GM18868 (cell line): ENCODE measurements at regions not wholly inside any gene's neighbourhood (a gene's known extent, or its start where the extent isn't known, plus 50 kb on each side); places are given as distances from the start of the nearest gene placed in this dataset.
"Not testable (repeated sequence)": the region's sequence is repeated elsewhere in the genome, so short reads cannot be mapped to it uniquely, and the experiment has no call there.

ENCODE experiments used
- ATAC-seq: cut with Tn5 transposase; IDR thresholded peaks from one replicate; pipeline ENCODE4 v1.9.1; 2021; ENCODE audit warnings: mild to moderate bottlenecking, moderate library complexity; ENCODE audit not compliant: unreplicated experiment

- no peak for ATAC-seq
Measured at GRCh38 chr3:148441191-148441590, 256.5 kb upstream of the AGTR1 start.

GRCh38 chr3:148450819-148451218 lies 246.9 kb upstream of the AGTR1 start:
- no peak for ATAC-seq

- ATAC-seq, result no peak
Measured at GRCh38 chr3:148451969-148452368, 245.7 kb upstream of the AGTR1 start.

DNA sequence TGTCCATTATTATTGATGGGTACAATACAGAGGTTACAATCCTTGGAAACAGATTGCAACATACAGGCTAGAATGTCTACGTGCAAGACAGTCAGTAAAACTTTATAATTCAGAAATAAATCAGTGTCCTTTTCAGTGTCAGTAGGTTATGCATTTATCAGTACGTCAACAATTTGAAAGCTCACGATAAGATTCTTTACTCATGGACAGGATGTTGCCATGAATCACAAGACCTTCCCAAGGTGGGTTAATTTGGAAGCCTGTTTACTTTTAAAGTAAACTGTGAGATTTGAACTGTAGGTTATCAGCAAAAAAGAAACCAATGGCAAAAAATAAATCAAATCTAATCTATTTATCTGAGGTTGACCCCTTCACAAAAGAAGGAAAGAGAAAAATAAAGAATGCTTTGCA lies 243.9 kb upstream of the AGTR1 start:
- no peak for ATAC-seq

DNA sequence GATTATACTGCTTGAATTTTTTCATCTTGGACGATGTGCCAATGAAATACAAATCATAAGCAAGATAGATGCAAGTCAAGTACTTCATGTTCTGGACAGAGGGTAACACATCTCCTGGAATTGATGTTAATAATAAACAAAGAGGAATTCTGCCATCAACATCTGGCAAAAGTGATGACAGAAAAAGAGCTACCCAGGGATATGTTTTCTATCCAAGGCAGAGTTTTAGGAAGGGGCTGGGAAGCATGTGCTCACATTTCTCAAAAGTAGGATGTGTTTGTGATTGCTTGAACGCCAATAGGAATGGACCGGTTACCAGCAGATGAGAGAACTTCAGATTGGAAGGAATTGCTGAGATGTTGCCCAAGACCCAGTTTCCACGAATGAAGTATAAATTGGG lies 242.6 kb upstream of the AGTR1 start:
- no peak for ATAC-seq

DNA sequence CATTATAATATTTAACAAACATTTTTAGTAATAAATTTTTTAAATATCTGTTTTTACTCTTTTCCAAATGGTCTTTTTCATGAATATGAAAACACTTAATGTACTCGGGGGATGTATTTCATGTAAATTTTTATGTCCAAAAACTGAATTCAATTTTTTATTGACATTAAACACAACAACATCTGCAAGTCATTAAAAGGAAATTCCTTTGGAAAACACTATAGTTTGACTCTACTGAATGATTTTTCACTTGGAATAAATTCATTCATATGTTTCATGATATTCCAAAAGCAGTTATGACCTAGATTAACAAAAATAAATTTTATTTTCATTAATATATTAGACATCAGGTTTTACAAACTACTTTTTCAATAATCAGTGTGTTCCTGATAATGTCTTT lies 239.8 kb upstream of the AGTR1 start:
- ATAC-seq, result no peak

DNA sequence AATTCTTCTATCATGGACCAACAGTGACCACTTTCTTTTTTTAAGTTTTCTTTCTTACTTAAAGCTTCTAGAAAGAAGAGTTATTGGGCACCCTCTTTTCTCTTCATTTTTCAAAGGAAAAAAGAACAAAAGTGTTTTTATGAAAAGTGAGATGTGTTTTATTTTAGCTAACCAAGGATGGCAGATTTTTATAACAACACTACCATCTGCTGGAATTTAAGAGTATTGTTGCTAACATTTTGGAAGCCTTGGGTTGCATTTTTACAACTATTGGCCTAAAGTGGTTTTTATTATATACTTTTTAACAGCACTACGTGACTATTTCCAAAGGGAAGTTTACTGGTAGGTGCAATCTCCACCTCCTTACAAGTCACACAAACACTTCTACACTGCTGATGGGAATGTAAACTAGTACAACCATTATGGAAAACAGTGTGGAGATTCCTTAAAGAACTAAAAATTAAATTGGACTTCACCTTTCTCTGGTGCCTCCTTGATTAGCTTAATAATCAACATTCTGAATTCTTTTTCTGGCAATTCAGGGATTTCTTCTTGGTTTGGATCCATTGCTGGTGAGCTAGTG lies 237.7 kb upstream of the AGTR1 start:
- no peak for ATAC-seq

- ATAC-seq, result no peak
Measured at GRCh38 chr3:148460686-148461085, 237.0 kb upstream of the AGTR1 start.

GRCh38 chr3:148464246-148464645 lies 233.5 kb upstream of the AGTR1 start:
- ATAC-seq, result no peak

DNA sequence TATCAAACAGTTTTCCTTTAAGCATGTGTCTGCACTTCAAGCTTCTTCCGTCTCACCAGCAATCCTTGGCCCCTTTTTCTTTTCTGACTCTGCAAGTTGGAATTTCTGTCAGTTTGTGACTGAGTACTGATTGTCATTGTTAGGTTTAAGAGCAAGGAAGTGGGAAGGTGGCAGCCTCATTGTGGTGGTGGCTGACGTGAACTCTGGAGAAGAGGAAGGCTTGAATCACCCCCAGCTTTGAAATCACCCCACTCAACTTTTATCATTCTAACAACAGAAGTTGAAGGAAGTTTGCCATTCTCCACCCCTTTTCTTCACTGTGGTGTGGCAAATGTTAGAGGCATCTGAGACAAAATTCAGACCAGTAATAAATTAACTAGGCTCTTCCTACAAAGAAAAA lies 231.6 kb upstream of the AGTR1 start:
- no peak for ATAC-seq

DNA sequence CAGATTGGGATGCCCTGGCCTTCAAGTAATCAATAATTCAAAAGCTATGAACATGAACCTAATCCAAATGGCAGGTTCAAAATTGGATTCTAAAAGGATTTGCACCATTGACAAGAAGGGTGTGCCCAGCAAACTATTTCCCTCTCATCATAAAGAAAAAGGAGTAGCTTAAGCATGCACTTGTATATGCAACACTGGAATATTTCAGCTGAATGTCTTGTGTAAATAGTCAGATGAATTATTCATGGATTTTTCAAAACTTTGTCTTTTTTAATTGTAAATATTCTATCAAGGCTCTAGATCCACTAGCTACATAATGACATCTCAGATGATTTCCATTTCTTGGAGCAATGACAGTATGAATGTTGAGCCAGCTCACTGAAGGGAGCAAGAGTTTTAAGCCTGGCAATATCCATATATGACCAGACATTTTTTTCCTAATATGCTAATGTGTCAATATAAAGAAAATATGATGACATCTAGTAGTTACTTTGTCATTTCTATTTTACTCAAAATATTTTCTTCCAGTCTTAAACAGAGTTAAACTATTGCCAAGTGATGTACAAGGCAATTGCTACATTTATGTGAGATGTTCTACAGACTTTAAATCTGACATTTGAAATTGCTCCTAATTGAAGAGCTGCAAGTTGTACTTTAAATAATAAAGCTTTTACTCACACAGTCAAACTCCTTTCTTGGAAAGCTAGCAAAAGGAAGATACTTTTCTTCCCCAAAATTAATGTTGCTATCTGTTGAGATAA lies 230.5 kb upstream of the AGTR1 start:
- ATAC-seq, result no peak

- ATAC-seq, result no peak
Measured at GRCh38 chr3:148477375-148477774, 220.3 kb upstream of the AGTR1 start.

GRCh38 chr3:148493631-148494030 lies 204.1 kb upstream of the AGTR1 start:
- no peak for ATAC-seq

- no peak for ATAC-seq
Measured at GRCh38 chr3:148494451-148494850, 203.3 kb upstream of the AGTR1 start.

GRCh38 chr3:148500881-148501280 lies 196.8 kb upstream of the AGTR1 start:
- ATAC-seq, result no peak

DNA sequence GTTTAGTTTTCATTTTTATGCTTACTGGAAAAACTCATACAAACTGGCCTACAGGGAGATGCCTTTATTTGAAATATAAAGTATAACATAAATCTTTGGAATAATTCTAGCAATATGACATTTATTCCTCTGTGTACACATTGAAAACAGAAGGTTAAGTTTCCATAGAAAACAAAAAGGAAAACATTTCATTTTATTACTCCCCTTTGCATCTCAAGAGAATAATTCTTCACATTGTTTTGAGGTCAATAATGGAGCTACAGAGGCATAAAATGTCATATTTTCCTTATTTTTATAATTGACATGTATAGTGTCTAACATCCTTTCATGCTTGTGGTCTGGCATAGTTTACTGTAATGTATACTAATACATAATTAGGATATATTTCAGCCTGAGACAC lies 187.6 kb upstream of the AGTR1 start:
- no peak for ATAC-seq

GRCh38 chr3:148510561-148510960 lies 187.1 kb upstream of the AGTR1 start:
- no peak for ATAC-seq

- no peak for ATAC-seq
Measured at GRCh38 chr3:148512648-148513047, 185.1 kb upstream of the AGTR1 start.

DNA sequence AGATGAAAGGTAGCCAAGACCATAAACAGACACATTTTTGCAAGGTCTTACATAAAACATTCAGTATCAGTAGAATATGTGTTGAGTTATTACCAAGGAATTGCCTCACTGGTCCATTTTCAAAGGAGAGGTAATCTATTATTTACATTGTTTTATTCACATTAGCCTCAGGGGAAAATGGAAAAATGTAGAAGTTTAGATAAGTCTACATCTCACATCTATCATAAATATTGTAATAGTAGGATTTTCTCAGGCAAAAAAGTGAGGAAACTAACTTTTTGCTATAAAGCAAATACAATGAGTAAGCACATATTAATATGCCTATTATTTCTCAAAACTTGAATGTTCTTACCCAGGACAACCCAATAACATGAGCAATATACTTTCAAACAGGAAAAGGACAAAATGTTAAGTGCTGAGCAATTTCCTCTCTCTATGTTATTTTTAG lies 184.6 kb upstream of the AGTR1 start:
- no peak for ATAC-seq

- no peak for ATAC-seq
Measured at GRCh38 chr3:148518520-148518919, 179.2 kb upstream of the AGTR1 start.

GRCh38 chr3:148525621-148526020 lies 172.1 kb upstream of the AGTR1 start:
- ATAC-seq, result not testable (repeated sequence)

GRCh38 chr3:148528024-148528423 lies 169.7 kb upstream of the AGTR1 start:
- ATAC-seq, result no peak

GRCh38 chr3:148531836-148532235 lies 165.9 kb upstream of the AGTR1 start:
- ATAC-seq, result no peak
